ENCODE measurements at regions not wholly inside any gene's neighbourhood (a gene's known extent, or its start where the extent isn't known, plus 50 kb on each side); places are given as distances from the start of the nearest gene placed in this dataset.

DNA sequence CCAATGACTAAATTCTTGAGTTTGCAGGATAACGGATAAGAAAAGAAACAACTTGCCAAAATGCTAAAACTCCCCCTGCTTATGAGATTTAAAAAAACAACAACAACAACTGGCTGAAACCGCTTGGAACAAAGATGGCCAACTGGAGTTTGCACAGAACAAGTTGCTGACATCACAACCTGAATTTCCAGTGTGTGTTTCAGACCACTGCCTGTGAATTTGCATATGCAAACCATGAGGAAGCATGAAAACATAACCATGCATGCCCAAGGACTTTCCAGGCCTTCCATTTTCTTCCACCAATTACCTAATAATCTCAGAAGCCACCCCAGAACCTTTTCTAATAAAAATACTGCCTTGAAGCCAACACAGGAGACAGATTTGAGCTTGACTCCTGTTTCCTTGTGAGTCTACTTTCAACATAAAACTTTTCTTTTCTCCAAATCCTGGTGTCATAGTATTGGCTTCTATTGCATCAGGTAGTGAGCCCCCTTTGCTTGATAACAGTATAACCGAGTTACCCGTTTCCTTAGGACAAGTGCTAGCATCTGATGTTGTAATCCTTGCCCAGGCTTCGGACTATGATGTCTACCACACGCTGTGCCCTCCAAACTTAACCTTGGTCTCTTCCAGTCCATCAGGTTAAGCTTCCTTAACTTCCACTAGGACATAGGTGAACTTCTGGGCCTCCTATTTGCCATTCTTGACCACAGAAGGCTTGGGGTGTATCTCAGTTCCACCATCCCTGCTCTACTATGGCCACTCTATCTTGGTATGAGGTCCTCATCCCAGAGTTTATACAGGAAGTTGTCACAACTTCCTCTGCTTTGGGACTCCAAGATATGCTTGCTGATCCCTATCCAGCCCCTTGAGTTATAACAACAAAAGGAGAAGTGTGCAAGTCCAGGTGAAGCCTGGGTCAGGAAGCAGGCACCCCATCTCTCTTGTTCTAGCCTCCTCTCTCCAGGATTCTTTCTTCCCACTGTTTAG, 385.5 kb upstream of the INTU start:
- H3K4me2 ChIP-seq (ENCODE audit: low read depth, low read length), result no peak overlapping the region
- no peak for DNase-seq (ENCODE audit: low spot score)
- no peaks in the 10 kb centered on the region for H3K4me1 ChIP-seq (ENCODE audit: insufficient read depth, low read length)
- intact Hi-C loops (cut with micrococcal nuclease; ENCODE audit: unreplicated experiment) (no loop called here), in situ Hi-C loops (cut with HindIII; ENCODE audit: extremely low pct_ligation_motif_present, low pct_unique_long_range_greater_than_20kb) (no loop called here)
- no peak for ATAC-seq
- H3K9ac ChIP-seq (ENCODE audit: insufficient read depth, low read depth, low read length), result no peak overlapping the region
- POLR2A ChIA-PET, result no interaction called here
- H3K4me3 ChIP-seq (replicated peaks in 1 of 3; ENCODE audit: insufficient read depth in 1 of 3, low read depth in 2 of 3, low read length in 3 of 3), result no peak overlapping the region
- CTCF ChIA-PET (ENCODE audit: low intra/inter-chr PET ratio, low total read pairs), result no interaction called here
- H3K9me3 ChIP-seq (ENCODE audit: low read length), result no peaks in the 10 kb centered on the region
- H4K20me1 ChIP-seq (ENCODE audit: insufficient read depth, low read length), result no peaks in the 10 kb centered on the region
- no peaks in the 10 kb centered on the region for H3K27me3 ChIP-seq (ENCODE audit: control insufficient read depth in 1 of 2, insufficient read depth in 2 of 2, low read length in 2 of 2)
- no peaks in the 10 kb centered on the region for H3K79me2 ChIP-seq (ENCODE audit: insufficient read depth, low read length)
- H2AFZ ChIP-seq (ENCODE audit: low read length), result no peak overlapping the region
- 2% methylated on average over 6 of the region's 6 CpGs for WGBS (ENCODE audit: low lambda C conversion rate)
- H3K36me3 ChIP-seq (replicated peaks in 1 of 2; ENCODE audit: control insufficient read depth in 1 of 2, insufficient read depth in 2 of 2, low read length in 2 of 2), result no peaks in the 10 kb centered on the region
- BruUV-seq (replicated peaks), result no TSS peak
- no peak for FAIRE-seq
- no peak overlapping the region for H3K27ac ChIP-seq (ENCODE audit: extremely low read length, insufficient read depth, low read length)
- TF ChIP-seq POLR2AphosphoS5 (IDR thresholded peaks at IDR 0.05; ENCODE audit: low read depth, low read length), result no peak
- TF ChIP-seq ZNF652 (CRISPR knock-in tag; IDR thresholded peaks at IDR 0.05; ENCODE audit: borderline replicate concordance, low read depth), result no peak
- TF ChIP-seq RAD21 (CRISPR knock-in tag; IDR thresholded peaks at IDR 0.05), result no peak
- TF ChIP-seq, protein P1, sequence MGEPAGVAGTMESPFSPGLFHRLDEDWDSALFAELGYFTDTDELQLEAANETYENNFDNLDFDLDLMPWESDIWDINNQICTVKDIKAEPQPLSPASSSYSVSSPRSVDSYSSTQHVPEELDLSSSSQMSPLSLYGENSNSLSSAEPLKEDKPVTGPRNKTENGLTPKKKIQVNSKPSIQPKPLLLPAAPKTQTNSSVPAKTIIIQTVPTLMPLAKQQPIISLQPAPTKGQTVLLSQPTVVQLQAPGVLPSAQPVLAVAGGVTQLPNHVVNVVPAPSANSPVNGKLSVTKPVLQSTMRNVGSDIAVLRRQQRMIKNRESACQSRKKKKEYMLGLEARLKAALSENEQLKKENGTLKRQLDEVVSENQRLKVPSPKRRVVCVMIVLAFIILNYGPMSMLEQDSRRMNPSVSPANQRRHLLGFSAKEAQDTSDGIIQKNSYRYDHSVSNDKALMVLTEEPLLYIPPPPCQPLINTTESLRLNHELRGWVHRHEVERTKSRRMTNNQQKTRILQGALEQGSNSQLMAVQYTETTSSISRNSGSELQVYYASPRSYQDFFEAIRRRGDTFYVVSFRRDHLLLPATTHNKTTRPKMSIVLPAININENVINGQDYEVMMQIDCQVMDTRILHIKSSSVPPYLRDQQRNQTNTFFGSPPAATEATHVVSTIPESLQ (CRISPR knock-in tag; conservative IDR thresholded peaks at IDR 0.05), result no peak
- TF ChIP-seq, protein P2, sequence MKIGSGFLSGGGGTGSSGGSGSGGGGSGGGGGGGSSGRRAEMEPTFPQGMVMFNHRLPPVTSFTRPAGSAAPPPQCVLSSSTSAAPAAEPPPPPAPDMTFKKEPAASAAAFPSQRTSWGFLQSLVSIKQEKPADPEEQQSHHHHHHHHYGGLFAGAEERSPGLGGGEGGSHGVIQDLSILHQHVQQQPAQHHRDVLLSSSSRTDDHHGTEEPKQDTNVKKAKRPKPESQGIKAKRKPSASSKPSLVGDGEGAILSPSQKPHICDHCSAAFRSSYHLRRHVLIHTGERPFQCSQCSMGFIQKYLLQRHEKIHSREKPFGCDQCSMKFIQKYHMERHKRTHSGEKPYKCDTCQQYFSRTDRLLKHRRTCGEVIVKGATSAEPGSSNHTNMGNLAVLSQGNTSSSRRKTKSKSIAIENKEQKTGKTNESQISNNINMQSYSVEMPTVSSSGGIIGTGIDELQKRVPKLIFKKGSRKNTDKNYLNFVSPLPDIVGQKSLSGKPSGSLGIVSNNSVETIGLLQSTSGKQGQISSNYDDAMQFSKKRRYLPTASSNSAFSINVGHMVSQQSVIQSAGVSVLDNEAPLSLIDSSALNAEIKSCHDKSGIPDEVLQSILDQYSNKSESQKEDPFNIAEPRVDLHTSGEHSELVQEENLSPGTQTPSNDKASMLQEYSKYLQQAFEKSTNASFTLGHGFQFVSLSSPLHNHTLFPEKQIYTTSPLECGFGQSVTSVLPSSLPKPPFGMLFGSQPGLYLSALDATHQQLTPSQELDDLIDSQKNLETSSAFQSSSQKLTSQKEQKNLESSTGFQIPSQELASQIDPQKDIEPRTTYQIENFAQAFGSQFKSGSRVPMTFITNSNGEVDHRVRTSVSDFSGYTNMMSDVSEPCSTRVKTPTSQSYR (CRISPR knock-in tag; IDR thresholded peaks at IDR 0.05; ENCODE audit: borderline replicate concordance), result no peak
- TF ChIP-seq, protein P3, sequence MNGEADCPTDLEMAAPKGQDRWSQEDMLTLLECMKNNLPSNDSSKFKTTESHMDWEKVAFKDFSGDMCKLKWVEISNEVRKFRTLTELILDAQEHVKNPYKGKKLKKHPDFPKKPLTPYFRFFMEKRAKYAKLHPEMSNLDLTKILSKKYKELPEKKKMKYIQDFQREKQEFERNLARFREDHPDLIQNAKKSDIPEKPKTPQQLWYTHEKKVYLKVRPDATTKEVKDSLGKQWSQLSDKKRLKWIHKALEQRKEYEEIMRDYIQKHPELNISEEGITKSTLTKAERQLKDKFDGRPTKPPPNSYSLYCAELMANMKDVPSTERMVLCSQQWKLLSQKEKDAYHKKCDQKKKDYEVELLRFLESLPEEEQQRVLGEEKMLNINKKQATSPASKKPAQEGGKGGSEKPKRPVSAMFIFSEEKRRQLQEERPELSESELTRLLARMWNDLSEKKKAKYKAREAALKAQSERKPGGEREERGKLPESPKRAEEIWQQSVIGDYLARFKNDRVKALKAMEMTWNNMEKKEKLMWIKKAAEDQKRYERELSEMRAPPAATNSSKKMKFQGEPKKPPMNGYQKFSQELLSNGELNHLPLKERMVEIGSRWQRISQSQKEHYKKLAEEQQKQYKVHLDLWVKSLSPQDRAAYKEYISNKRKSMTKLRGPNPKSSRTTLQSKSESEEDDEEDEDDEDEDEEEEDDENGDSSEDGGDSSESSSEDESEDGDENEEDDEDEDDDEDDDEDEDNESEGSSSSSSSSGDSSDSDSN (CRISPR knock-in tag; IDR thresholded peaks at IDR 0.05), result no peak
- no peak for TF ChIP-seq PAX8 (CRISPR knock-in tag; IDR thresholded peaks at IDR 0.05; ENCODE audit: borderline replicate concordance)
- TF ChIP-seq YEATS2 (CRISPR knock-in tag; IDR thresholded peaks at IDR 0.05; ENCODE audit: borderline replicate concordance), result no peak
- no peak for TF ChIP-seq NFIB (CRISPR knock-in tag; IDR thresholded peaks at IDR 0.05; ENCODE audit: borderline replicate concordance)
- no peak for TF ChIP-seq ESRRA (CRISPR knock-in tag; IDR thresholded peaks at IDR 0.05; ENCODE audit: low read depth)
- no peak for TF ChIP-seq U2AF1 (optimal IDR thresholded peaks at IDR 0.05; ENCODE audit: low read depth, low read length)
- TF ChIP-seq, protein P4, sequence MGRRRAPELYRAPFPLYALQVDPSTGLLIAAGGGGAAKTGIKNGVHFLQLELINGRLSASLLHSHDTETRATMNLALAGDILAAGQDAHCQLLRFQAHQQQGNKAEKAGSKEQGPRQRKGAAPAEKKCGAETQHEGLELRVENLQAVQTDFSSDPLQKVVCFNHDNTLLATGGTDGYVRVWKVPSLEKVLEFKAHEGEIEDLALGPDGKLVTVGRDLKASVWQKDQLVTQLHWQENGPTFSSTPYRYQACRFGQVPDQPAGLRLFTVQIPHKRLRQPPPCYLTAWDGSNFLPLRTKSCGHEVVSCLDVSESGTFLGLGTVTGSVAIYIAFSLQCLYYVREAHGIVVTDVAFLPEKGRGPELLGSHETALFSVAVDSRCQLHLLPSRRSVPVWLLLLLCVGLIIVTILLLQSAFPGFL (CRISPR knock-in tag; IDR thresholded peaks at IDR 0.05), result no peak
- TF ChIP-seq JUND (CRISPR knock-in tag; IDR thresholded peaks at IDR 0.05), result no peak
